Ascending aorta (tissue), 2 donors: ENCODE measurements at regions not wholly inside any gene's neighbourhood (a gene's known extent, or its start where the extent isn't known, plus 50 kb on each side); places are given as distances from the start of the nearest gene placed in this dataset.

Source experiments
- DNase-seq, 2 donors: peaks; one replicate each; pipeline ENCODE4 v3.0.0-alpha.2; 2019; ENCODE audit warnings: low spot score in 2 of 2
- H3K27ac ChIP-seq, 2 donors: fragments of 200-600 bp; sonication (generic); one replicate each; pipeline ENCODE4 v1.5.1; 2016 to 2017; ENCODE audit warnings: mild to moderate bottlenecking in 1 of 2
- H3K27me3 ChIP-seq: fragments of 200-600 bp; sonication (generic); one replicate; pipeline ENCODE4 v1.5.1; 2017
- H3K36me3 ChIP-seq, 2 donors: fragments of 200-600 bp; sonication (generic); one replicate each; pipeline ENCODE4 v1.5.1; 2016
- H3K4me1 ChIP-seq, 2 donors: fragments of 200-600 bp; sonication (generic); one replicate each; pipeline ENCODE4 v1.5.1; 2016 to 2017; ENCODE audit warnings: mild to moderate bottlenecking in 1 of 2
- H3K4me3 ChIP-seq, 2 donors: fragments of 200-600 bp; sonication (generic); one replicate each; pipeline ENCODE4 v1.5.1; 2016 to 2017; ENCODE audit warnings: mild to moderate bottlenecking in 1 of 2
- H3K9me3 ChIP-seq, 2 donors: fragments of 200-600 bp; sonication (generic); one replicate each; pipeline ENCODE4 v1.5.1; 2016
- intact Hi-C: fragments of 100-400 bp; cut with DNase I; formaldehyde crosslinking; loops from one replicate; pipeline ENCODE4 v1.15.1; 2023
- TF ChIP-seq, protein P1 (sequence below), 3 experiments: fragments of 200-600 bp in 2 of 3; fragments of 450-650 bp in 1 of 3; sonication (generic) in 2 of 3; IDR thresholded peaks; one replicate each; pipeline ENCODE4 v1.5.1; 2016 to 2019; ENCODE audit warnings: antibody characterized with exemption in 3 of 3, mild to moderate bottlenecking in 1 of 3, moderate library complexity in 1 of 3

DNA sequence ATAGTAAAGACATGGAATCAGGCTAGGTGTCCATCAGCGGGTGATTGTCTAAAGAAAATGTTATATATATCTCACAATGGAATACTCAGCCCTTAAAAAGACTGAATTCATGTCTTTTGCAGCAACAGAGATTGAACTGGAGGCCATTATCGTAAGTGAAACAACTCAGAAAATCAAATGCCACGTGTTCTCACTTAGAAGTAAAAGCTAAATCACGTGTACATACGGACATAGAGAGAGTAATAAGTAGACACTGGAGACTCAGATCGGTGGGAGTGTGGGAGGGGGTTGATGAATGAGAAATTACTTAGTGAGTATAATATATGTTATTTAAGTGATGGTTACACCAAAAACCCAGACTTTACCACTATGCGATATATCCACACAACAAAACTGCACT is 266.3 kb upstream of the PPFIA2 start:
- TF ChIP-seq, protein P1, sequence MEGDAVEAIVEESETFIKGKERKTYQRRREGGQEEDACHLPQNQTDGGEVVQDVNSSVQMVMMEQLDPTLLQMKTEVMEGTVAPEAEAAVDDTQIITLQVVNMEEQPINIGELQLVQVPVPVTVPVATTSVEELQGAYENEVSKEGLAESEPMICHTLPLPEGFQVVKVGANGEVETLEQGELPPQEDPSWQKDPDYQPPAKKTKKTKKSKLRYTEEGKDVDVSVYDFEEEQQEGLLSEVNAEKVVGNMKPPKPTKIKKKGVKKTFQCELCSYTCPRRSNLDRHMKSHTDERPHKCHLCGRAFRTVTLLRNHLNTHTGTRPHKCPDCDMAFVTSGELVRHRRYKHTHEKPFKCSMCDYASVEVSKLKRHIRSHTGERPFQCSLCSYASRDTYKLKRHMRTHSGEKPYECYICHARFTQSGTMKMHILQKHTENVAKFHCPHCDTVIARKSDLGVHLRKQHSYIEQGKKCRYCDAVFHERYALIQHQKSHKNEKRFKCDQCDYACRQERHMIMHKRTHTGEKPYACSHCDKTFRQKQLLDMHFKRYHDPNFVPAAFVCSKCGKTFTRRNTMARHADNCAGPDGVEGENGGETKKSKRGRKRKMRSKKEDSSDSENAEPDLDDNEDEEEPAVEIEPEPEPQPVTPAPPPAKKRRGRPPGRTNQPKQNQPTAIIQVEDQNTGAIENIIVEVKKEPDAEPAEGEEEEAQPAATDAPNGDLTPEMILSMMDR (IDR thresholded peaks at IDR 0.05) = no peak
- H3K9me3 ChIP-seq = no peaks in the 10 kb centered on the region
- H3K4me3 ChIP-seq = no peak overlapping the region
- H3K4me1 ChIP-seq = no peaks in the 10 kb centered on the region
- no peaks in the 10 kb centered on the region for H3K36me3 ChIP-seq
- no peak for DNase-seq
- H3K27me3 ChIP-seq = no peaks in the 10 kb centered on the region
- intact Hi-C loops = no loop called here
- H3K27ac ChIP-seq = no peak overlapping the region

DNA sequence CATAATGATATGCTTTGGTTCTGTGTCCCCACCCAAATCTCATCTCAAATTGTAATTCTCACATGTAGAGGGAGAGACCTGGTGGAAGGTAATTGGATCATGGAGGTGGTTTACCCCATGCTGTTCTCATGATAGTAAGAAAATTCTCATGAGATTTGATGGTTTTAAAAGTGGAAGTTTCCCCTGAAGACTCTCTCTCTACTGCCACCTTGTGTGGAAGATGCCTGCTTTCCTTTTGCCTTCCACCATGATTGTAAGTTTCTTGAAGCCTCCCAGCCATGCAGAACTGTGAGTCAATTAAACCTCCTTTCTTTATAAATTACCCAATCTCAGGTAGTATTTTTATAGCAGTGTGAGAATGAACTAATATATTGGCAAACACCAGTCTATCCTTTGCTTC is 260.4 kb upstream of the PPFIA2 start:
- Histone ChIP-seq H3K4me1 (no peaks in the 10 kb centered on the region), H3K27me3 (no peaks in the 10 kb centered on the region), H3K36me3 (no peaks in the 10 kb centered on the region), H3K27ac (no peak overlapping the region), H3K4me3 (no peak overlapping the region), H3K9me3 (no peaks in the 10 kb centered on the region)
- intact Hi-C loops = no loop called here
- TF ChIP-seq, protein P1 (IDR thresholded peaks at IDR 0.05) = no peak
- DNase-seq = no peak

DNA sequence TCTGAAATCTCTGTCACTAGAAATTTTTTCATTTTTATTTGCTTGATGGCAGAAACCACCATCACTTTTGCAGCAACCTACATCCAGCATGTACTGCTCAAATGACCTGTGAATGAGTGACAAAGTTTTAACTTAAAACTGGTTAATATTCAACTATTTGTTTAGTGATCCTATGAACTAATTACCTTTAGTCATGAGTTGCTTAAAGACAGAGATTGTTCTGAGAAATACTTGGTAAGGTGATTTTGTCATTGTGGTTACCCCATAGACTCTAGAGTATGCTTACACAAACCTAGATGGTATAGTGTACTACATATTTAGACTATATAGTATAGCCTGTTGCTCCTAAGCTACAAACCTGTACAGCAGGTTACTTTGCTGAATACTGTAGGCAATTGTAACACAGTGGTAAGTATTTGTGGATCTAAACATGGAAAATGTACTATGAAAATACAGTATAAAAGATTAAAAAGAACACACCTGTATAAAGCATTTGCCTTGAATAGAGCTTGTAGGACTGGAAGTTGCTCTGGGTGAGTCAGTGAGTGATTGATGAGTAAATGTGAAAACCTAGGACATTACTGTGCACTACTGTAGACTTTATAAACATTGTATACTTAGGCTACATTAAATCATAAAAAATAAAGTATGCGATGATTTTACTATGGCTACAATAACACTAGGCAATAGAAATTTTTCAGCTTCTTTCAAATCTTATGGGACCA is 256.6 kb upstream of the PPFIA2 start:
- no peak overlapping the region for H3K4me3 ChIP-seq
- H3K4me1 ChIP-seq = no peaks in the 10 kb centered on the region
- intact Hi-C loops = no loop called here
- no peak for DNase-seq
- H3K27ac ChIP-seq = no peak overlapping the region
- no peaks in the 10 kb centered on the region for H3K36me3 ChIP-seq
- no peaks in the 10 kb centered on the region for H3K27me3 ChIP-seq
- no peaks in the 10 kb centered on the region for H3K9me3 ChIP-seq
- TF ChIP-seq, protein P1 (IDR thresholded peaks at IDR 0.05) = no peak

DNA sequence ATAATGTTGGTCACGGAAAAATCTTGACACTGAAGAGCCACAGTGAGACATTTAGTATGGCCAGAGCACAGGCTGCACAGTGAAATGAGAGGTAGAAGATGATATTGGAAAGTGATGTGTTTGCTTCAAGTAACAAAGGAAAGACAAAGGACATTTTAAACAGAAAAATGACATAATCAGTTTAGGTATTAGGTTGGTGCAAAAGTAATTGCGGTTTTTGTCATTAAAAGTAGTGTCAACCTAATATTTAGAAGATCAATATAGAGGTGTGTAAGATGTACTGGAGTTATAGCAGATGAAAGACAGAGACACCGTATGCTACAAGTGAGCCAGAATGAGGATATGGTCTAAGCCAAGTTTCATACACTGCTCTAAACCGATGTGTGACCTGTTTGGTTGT is 253.0 kb upstream of the PPFIA2 start:
- H3K27me3 ChIP-seq = no peaks in the 10 kb centered on the region
- TF ChIP-seq, protein P1 (IDR thresholded peaks at IDR 0.05) = no peak
- no peaks in the 10 kb centered on the region for H3K9me3 ChIP-seq
- intact Hi-C loops = no loop called here
- no peaks in the 10 kb centered on the region for H3K4me1 ChIP-seq
- no peak for DNase-seq
- no peak overlapping the region for H3K27ac ChIP-seq
- no peak overlapping the region for H3K4me3 ChIP-seq
- no peaks in the 10 kb centered on the region for H3K36me3 ChIP-seq

DNA sequence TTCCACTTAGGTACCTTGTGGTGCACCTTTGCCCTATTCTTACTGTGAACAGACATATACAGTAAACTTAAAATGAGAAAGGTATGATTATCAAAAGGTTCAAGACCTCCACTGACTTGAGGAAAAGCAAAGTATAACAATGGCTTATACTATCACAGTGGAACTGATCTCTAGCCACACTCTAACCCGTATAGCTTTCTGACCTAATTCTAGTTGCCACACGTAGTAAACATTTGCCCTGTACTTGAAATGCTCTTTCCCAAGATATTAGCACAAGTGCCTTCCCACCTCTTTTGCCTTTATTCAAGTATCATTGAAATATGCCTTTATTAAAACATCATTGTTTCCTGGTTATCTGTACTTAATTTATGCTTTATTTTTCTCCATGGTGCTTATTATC is 250.4 kb upstream of the PPFIA2 start:
- intact Hi-C loops = no loop called here

More for the DNA sequence above, 250.4 kb upstream of the PPFIA2 start:
- no peak for DNase-seq
- H3K4me3 ChIP-seq = no peak overlapping the region
- TF ChIP-seq, protein P1 (IDR thresholded peaks at IDR 0.05) = no peak
- no peak overlapping the region for H3K27ac ChIP-seq
- H3K36me3 ChIP-seq = no peaks in the 10 kb centered on the region
- H3K9me3 ChIP-seq = no peaks in the 10 kb centered on the region
- H3K4me1 ChIP-seq = no peaks in the 10 kb centered on the region
- no peaks in the 10 kb centered on the region for H3K27me3 ChIP-seq
